Middle frontal gyrus (tissue), 1 donor: ENCODE measurements at regions not wholly inside any gene's neighbourhood (a gene's known extent, or its start where the extent isn't known, plus 50 kb on each side); places are given as distances from the start of the nearest gene placed in this dataset.
"Not testable (repeated sequence)": the region's sequence is repeated elsewhere in the genome, so short reads cannot be mapped to it uniquely, and the experiment has no call there.

Experiments
- DNase-seq: peaks from one replicate; pipeline ENCODE4 v3.0.0-alpha.2; 2015; ENCODE audit warnings: low spot score; ENCODE audit errors: extremely low spot score

GRCh38 chr15:92753591-92753990 is 98.0 kb upstream of the FAM174B start:
- no peak for DNase-seq

GRCh38 chr15:92763459-92763858 is 107.9 kb upstream of the FAM174B start:
- no peak for DNase-seq

GRCh38 chr15:92768131-92768530 is 112.6 kb upstream of the FAM174B start:
- not testable (repeated sequence) for DNase-seq

GRCh38 chr15:92770641-92771040 is 115.1 kb upstream of the FAM174B start:
- DNase-seq: no peak

- no peak for DNase-seq
Observed at GRCh38 chr15:92772061-92772460, 116.5 kb upstream of the FAM174B start.

GRCh38 chr15:92772626-92773244 is 117.2 kb upstream of the FAM174B start:
- DNase-seq: no peak

- no peak for DNase-seq
Observed at GRCh38 chr15:92773340-92773739, 117.8 kb upstream of the FAM174B start.

- DNase-seq: no peak
Observed at GRCh38 chr15:92779874-92780273, 120.2 kb upstream of the CHD2 start.

- DNase-seq: peak; percentile 27
Observed at GRCh38 chr15:92780843-92781242, 119.3 kb upstream of the CHD2 start.

- no peak for DNase-seq
Observed at GRCh38 chr15:92781925-92782453, 118.1 kb upstream of the CHD2 start.

- no peak for DNase-seq
Observed at GRCh38 chr15:92787116-92787515, 113.0 kb upstream of the CHD2 start.

GRCh38 chr15:92788196-92788595 is 111.9 kb upstream of the CHD2 start:
- no peak for DNase-seq

GRCh38 chr15:92788793-92789192 is 111.3 kb upstream of the CHD2 start:
- DNase-seq: not testable (repeated sequence)

- no peak for DNase-seq
Observed at GRCh38 chr15:92796161-92796611, 103.9 kb upstream of the CHD2 start.

GRCh38 chr15:92797168-92798052 is 102.7 kb upstream of the CHD2 start:
- DNase-seq: peak; percentile 92

GRCh38 chr15:92800013-92800412 is 100.1 kb upstream of the CHD2 start:
- no peak for DNase-seq

- DNase-seq: not testable (repeated sequence)
Observed at GRCh38 chr15:92800416-92801055, 99.6 kb upstream of the CHD2 start.

- DNase-seq: not testable (repeated sequence)
Observed at GRCh38 chr15:92801056-92801773, 98.9 kb upstream of the CHD2 start.

- DNase-seq: no peak
Observed at GRCh38 chr15:92801774-92802464, 98.2 kb upstream of the CHD2 start.

GRCh38 chr15:92803536-92803851 is 96.6 kb upstream of the CHD2 start:
- no peak for DNase-seq
